ENCODE measurements at regions not wholly inside any gene's neighbourhood (a gene's known extent, or its start where the extent isn't known, plus 50 kb on each side); places are given as distances from the start of the nearest gene placed in this dataset.

DNA sequence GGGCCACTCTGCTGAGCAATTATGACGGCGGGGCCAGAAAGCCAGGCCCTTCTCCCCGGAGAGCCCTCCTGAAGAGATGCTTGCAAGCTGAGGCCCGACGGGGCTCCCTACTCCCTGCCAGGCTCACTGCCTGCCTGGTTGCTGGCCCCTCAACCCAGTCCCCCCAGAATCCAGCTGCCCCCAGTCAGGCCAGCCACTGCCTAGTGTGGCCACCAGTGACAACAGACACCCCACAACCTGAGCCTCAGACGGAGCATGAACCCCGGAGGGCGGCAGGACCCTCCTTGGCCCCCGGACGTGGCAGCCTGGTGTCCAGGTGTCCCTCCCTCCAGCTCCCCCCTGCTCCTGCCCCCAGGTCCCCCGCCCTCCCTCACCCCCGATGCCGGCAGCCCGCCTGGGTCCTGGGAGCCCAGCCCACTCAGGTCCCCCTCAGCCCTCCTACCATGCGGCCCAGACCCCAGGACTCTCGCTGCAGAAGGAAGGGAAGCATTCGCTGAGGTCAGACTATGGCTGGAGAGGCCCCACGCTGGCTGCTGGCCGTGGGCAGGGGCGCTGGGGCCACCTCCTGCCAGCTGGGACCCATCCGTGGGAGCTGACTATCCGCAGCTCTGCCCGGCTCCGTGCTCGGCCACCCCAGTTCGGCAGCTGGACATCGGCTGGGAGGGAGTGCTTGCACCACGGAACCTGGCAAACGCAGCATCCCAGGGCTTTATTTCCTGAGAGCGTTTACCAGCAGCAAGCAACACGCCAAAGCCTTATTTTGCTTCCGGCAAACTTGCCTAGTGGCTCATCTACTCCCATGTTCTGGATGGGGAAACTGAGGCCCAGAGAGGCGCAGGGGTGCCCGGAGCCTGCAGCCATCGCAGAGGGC, 89.8 kb downstream of the UNCX start:
- DNase-seq, result no peak

DNA sequence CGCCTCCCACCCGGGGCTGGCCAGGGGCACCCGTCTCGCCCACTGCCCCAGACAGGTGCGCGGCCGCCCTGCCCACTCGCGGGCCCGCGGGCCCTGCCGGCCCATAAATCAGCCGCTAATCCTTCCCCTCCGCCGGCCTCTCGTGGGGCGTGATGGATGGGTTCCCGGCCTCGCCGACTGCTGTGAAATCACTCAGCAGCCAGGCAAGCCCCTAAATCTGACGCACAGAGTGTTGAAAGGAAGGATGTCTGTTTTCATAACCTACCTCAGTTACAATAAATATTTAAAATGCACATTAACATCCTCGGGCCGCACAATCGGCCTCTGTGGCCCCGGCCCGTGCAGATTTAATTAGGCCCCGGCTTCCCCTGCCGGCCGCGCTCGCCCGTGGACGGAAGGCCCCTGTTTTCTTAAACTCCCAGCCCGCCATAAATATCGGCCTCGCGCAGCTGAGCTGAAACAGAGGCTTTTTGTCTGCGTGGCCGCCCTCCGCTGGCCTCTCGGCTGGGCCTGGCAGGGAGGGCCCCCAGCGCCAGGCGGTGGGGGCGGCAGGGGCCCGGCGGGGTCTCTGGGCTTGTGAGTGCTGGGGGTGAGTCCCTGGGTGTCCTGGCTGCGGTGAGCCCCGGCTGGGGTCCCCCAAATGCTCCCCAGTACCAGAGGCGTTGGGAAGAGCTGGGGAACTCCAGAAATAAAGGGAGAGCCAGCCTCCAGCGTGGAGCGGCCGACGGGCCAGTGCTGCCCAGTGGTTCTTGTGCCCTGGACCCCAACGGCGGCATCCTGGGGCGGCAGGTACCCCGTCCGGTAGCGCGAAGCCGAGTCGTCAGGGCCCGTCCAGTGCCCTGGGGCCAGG, 90.7 kb downstream of the UNCX start:
- DNase-seq, result no peak

DNA sequence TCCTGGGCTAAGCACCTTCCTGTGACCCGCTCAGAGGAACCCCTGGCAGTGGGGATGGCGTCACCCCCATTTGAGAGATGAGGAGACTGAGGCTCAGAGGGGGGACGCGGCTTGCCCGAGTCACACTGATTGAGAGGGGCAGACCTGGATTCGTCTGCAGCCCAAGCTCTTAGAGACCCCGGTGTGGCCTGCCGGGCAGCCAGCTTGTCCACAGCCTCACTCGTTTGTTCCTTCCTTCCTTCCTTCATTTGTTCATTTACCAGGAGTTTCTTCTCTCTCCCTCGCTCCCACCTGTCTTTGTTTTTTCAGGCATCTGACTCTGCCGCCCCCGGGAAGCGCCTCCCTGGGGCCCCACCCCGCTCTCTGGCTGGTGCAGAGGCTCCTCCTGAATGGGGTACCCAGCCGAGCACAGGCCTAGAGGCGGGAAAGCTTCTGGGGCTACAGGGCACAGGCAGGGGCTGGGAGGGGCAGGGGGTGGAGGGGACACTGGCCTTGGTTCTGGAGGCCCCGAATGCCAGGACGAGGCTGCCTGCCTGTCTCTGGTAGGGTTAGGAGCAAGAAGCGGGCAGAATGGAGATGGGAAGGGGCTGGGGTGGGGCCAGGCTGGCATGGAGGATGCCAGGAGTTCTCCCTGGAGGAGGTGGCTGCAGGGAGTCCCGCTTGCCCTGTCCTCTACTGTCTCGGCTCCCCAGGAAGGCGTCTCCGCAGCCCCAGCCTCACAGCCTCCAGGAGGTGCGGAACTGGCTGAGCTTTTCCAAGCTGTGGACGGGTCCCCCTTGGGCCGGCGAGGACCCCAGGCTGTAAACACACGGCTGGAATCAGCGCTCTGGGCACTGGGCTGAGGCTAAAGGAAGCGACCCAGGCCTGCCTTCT, 91.6 kb downstream of the UNCX start:
- no peak for DNase-seq

DNA sequence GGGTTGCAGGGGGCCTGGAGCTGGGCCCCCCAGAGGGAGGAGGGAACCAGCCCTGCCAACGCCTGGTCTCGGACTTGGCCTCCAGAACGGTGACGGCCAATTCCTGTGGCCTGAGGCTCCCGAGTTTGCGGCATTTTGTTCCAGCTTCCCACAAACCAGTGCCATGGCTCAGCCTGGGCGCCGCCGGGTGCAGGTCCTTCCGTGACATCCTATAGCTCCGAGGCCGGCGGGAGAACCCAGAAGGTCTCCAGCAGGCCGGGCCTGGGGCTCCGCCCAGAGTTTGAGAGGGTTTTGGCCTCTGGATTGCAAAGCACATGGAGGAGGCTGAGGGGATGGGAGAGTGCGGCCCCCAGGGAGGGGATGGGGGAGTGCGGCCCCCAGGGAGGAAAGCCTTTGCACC, 92.6 kb downstream of the UNCX start:
- no peak for DNase-seq

DNA sequence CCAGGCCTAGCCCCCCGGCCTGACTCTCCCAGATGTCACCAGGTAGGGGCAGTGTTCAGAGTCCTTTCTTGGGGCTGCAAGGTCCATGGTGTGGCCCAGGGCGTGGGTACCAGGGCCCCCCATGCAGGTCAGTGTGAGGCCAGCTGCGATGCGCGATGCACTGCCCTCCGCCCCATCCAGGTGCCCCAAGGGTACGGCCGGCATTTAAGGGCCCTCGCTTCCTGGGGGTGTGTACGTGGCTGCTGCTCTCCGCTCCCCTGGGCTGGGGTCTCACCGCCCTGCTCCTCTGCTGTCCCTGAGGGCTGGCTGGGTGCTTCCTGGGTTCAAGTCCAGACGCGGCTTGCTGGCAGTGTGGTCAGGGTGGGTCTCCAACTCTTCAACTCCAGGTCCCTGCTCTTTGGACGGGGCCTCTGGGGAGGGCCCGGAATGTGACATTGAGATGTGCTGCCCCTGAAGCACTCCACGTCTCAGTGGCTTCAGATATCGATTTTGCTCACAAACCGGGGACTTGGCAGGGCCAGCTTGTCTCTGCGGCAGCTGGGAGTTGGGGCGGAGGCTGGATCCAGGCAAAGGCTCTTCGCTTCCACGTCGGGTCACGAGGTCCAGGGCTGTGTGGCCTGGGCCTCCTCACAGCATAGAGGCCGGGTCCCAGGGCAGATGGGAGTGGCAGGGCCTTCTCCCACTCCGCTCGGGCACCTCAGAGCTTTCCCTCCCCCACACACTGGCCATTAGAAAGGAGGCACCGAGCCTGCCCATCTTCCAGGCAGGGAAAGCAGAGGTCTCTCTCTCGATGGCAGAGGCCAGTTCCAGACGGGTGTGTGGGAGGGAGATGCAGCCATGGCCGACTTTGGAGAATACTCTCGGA, 93.2 kb downstream of the UNCX start:
- no peak for DNase-seq

DNA sequence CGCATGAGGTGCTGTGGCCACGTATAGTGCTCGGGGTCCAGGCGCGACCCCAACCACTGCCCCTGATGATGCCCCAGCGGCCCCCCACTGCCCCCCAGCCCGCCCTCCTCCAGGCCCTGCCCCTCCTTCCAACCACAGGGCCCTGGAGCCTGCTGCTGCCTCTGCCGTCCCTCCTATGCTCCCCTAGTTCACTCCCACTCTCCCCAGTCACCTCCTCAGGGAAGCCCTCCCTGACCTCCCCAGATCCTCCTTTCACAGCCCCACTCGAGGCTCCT, 93.8 kb downstream of the UNCX start:
- DNase-seq, result no peak

DNA sequence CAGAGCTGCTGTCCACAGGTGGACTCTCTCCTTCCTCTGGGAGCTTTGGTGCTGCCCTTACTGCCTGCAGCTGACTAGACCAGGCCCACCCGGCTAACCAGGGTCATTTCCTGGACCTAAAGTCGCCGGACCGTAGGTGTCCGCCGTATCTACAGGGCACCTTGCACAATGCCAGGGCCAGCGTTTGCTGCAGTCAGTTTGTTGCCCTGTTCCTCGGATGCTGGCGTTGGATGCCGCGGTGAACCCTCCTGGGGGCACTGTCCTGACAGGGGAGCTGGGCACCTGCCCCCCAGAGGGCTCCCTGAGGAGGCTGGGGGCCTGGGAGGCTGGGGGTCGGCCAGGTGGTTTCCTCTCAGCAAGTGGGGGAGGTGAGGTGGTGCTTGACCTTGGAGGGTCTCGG, 96.6 kb downstream of the UNCX start:
- DNase-seq, result no peak

DNA sequence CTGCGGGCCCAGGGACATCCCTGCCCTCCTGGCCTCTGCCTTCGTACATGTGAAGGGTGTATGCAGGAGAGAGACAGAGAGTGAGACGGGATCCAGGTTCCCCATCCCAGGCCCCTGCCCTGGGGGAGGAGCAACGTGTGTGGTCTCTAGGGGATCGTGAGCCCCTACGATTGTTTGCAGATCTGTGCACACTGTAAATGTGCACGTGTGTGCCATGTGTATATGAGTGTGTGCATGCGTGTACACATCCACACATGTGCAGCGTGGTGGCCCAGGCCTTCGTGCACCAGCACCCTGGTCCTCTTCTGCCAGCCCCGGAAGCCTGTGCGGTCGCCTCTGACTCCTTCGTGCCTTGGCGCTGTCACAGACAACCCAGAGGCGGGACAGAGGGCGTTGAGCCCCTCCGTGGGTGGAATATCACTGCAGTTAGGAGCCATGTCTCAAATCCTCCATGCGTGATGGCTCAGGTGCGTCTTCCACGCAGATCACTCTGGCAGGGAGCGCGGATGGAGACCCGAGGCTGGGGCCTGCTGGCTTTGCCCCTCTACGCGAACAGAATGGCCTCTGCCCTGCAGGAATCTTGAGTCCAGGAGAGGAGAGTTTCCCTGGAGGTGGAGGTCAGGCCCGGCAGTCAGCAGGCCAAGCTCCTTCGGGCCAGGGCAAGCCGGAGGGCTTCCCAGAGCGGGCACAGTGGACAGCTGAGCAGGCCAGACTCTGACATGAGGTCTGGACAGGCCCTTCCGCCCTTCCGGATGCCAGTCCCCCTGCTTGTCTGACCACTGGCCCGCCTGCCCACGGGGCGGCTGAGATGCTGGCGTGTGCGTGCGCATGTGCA, 97.5 kb downstream of the UNCX start:
- no peak for DNase-seq

DNA sequence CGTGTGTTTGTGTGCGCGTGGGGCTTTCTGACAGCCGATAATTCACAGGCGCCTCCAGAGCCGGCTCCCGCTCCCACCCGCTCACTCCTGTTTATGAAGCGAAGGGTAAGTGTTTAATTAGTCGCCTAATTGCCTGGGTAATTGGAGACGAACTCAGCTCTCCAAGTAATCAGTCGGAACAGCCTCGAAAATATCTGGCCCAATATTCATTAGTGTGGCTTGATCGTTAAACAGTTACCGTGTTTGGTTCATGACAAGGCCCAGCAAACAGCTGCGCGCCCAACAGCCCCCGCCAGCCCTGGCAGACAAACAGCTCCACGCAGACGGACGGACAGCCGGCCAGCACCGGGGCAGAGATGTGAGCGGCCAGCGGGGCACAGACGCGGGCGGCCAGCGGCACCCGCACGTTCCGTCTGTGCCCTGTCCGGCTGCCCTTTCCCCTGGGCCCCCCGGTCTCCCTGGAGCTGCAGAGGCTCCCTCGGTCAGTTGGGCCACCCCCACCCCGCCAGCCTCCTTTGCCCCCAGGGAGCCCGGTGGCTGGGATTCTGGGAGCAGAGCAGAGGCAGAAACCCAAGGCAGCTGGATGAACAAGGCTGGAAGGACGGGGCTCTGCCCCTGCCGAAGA, 98.2 kb downstream of the UNCX start:
- DNase-seq, result no peak

DNA sequence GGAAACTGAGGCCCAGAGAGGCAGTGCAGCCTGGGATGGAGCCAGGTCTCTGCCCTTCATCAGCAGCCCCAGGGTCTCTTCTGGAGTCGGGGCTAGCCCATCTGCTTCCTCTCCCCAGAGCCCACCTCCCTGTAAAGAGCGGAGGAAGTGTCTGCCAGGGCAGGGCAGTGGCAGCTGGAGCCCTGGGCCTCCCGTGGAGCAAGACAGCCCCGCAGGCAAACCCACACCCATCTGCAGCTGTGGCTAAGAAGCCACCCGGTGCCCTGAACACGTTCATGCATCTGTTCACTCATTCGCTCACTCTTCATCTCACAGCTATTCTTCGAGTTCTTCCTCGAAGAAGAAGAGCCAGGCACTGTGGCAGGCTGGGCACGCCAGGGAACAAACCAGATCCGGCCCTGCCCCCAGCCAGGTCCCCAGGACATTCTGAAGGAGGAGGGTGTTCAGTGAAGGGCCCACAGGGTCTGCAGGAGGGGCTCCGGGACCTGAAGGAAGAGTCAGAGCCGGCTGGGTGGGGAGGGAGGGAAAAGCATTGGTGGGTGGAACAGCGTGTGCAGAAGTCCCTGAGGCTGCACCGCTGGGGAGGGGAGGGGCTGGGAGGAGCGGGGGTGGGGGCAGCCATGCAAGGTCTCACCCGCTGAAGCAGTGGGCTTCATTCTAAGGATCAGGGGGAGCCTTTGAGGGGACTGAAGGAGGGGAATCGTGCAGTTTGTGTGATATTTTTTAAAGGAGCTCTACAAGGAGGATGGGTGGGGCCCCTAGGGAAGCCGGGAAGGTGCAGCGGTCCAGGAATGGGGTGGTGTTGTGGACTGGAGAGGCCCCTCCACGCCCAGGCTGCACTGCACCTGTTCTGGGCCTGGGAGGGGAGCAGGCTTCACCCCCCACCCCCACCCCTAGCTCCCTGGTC, 99.1 kb downstream of the UNCX start:
- DNase-seq, result no peak

DNA sequence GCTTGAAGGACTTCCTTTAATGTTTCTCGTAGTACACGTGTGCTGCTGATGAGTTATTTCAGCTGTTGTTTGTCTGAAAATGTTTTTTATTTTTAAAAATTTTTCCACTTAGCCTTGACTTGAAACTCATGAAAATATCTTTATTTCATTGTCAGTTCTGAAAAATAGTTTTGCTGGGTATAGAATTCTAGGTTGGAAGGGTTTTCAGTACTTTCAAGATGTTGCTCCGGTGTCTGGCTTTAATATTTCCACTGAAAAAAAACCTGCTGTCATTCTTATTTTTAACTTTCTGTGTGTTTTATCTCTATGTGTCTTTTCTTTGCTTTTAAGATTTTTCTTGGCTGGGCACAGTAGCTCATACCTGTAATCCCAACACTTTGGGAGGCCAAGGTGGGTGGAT, 103.8 kb downstream of the UNCX start:
- no peak for DNase-seq

DNA sequence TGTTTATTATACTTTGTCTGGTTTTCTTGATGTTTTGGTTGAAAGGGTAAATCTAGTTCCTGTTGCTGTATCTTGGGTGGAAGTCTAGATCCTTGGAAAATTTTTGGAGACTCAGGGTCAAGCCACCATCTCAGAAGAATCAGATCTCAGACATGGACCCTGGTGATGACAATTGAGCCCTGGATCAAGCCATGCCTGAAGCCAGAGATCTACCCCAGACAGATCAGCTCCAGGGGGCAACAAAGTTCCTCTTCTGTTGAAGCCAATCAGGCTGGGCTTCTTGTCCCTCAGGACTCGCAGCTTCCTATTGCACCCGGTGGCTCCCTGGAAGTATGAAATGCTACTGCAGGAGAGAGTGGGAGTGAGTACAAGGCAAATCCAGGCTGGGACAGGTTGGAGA, 106.9 kb downstream of the UNCX start:
- DNase-seq, result no peak

DNA sequence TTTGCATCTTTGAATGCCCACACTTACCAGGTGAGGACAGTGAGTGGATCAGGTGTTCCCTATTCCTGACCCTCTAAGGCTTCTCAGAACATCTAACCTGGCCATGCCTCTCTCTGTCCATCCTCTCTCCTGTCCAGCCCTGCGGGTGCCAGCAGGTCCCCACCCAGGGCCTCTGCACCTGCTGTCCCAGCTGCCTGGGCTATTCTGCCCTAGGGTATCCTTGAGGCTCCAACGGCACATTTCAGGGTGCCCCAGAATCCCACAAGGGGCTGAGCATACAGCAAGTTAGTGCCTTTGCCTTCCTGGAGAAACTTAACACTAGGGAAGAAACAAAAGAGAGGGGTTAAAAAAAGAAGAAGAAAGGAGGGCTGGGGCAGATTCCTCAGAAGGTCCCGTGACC, 107.4 kb downstream of the UNCX start:
- no peak for DNase-seq

DNA sequence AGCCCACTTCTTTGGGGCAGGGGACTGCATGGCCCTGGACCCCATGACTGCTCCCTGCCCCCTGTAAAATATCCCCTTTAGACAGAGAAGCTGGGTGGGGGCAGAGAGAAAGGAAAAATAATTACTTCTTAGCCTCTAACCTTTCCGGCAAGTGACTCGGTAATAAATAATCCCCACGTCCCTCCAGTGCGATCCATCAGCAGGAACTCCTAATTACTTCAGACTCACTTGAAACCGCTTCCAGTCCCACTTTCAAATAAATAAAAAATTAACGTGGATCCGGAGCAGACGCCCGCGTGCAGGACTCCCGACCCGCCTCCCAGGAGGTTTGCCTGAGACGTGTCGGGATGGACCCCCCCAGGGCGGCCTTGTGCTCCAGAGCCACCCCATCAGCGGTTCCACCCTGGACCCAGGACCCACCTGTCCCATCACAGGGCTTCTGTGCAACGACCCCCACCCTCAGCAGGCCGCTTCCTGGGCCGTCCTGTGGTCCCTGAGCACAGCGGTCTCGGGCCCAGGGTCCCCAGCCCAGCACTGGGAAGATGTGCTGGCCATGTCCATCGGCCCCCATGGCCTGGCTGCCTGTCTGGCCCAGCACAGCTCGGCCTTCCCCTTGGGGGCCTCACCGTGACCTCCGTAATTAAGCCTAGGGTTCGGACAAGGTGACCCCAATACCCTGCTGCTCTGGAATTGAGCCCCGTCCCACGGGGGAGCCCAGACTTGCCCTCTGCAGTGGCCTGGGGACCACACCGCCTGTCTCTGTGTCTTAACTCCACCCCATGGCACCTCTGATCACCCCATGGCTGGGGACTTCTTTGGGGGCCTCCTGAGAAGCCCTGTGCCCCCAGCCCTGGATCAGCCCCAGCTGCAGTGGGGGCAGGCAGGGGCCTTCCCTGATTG, 108.0 kb downstream of the UNCX start:
- DNase-seq, result no peak

DNA sequence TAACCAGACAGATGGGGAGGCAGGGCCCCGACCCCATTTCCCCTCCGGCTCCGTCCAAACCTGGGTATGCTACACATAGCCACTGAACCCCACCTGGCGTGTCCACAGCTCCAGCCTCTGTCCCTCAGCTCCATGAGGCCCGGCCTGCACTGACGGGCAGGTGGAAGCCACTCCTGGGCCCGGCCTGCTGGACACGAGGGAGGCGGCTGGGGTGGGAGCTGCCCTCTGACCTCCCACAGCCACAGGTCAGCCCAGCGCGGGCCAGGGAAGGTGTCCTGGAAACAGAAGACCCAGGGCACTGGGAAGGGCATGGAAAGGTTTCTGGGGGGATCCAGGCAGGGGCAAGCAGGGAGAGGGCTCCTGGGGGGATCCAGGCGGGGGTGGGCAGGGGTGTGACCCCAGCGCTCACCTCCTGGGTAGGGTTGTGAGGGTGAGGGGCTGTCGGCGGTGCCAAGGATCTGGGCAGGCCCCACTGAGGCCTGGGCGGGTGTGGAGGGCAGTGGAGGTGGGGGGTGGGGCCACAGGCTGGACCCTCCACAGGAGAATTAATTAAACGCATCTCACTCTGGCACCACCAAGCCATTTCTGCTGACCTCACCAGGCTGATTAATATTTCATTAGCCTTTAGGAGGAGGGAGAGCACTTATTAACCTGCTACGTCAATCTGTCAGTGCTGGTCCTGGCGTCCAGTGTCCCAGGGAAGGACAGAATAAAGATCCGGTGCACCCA, 108.9 kb downstream of the UNCX start:
- DNase-seq, result no peak

DNA sequence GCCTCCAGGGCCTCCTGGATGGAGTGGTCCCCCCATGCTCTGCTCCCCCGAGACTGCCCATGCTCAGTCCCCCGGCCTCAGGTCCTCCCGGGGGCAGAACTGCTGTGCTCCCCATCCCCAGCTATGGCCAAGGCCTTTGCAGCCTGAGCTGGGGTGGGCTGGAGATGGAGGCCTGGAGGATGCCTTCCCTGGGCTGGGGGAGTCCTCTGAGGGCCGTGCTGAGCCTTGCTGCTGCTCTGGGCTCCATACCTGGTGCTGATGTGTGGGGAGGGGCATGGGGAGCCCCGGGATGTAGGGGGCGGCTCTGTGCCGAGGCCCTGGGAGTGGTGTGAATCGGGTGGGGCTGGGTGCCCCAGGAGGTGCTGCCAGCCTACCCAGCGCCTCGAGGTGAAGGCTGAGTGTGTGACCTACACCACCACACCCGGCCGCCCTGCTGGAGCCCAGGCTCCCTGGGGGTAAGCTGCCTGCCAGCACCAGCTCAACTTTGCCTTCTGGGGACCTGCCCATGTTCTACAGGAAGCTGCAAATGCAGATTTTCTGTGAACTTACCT, 109.5 kb downstream of the UNCX start:
- no peak for DNase-seq

DNA sequence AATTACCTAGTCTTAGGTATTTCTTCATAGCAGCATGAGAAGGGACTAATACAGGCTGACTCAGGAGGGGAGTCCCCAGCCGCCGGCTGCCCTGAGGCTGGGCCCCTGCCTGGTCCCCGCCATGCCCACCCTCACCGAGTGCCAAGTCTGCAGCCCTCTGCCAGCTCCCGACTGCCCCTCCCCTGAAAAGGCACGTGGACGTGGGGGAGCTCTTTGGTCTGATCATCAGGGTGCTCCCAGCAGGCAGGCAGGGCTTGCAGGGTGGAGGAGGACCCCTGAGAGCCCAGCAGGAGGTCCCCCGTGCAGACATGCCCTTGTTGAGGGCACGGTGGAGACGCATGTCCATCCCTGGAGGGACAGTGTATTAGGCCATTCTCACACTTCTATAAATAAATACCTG, 110.9 kb downstream of the UNCX start:
- no peak for DNase-seq

DNA sequence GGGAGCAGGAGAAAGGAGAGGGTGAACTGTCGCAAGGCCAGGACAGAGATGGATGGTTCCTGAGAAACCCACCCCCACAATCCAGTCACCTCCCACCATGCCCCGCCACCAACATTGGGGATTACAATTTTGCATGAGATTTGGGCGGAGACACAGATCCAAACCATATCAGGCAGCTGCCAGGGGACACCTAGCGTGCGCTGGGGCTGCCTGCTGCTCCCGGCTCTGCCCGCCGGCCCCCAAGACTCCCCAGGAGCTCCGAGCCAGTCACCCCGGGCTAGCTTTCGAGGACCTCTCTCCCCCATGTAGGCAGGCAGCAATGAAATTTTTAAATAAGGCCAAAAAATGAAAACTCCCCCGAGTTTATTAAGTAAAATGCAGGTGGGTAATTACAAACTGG, 111.7 kb downstream of the UNCX start:
- no peak for DNase-seq

Measured in activated CD8-positive, alpha-beta memory T cell treated with anti-CD3 and anti-CD28 coated beads for 24 hours (primary cell).